Hematopoietic multipotent progenitor cell treated with erythropoietin and hydrocortisone succinate and interleukin-3 and kit ligand, for 8 days (in vitro differentiated cells): ENCODE measurements at regions not wholly inside any gene's neighbourhood (a gene's known extent, or its start where the extent isn't known, plus 50 kb on each side); places are given as distances from the start of the nearest gene placed in this dataset.

ENCODE experiments used
- DNase-seq: peaks from one replicate; pipeline ENCODE4 v3.0.0-alpha.2; 2015

- no peak for DNase-seq
These were observed 68.5 kb upstream of the FREM2 start for GRCh38 chr13:38618336-38618735.

DNA sequence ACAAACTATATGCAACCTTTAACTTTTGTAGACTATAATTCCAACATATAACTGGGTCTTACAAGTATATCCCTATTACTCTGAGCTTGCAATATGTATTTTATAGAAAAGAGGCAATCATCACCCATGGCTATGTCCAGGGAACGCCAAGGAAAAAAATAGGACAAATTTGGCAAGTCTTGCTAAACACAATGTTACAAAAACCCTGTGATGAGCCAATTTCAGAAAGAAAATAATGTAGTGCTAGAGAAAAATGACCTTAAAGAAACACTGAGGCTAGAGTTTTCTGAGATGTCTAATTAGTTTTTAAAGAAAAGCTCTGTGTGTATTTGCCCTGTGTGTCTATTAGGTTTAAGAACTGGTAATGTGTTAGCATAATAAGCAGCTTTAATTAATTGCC, 68.0 kb upstream of the FREM2 start:
- DNase-seq: no peak

GRCh38 chr13:38620876-38621275, 66.0 kb upstream of the FREM2 start:
- no peak for DNase-seq

GRCh38 chr13:38624822-38625221, 62.1 kb upstream of the FREM2 start:
- DNase-seq: no peak

DNA sequence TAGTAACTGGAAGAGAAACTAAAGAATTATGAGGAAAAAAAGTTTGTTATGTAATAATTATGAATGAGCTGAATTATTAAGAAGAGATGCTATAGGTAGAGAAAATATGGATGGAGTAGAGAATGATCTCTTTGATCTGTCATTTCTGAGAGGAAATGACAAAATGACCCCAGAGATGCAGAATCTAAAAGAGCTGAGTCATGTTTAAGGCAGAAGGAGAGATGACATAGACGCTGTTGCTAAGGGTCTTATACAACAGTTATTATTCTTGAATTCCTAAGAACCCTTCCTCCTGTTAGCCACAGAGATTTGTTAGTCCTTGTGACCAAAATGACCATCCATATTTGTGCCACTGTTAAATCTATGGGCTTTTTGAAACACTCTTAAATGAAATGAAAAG, 58.3 kb upstream of the FREM2 start:
- no peak for DNase-seq

DNA sequence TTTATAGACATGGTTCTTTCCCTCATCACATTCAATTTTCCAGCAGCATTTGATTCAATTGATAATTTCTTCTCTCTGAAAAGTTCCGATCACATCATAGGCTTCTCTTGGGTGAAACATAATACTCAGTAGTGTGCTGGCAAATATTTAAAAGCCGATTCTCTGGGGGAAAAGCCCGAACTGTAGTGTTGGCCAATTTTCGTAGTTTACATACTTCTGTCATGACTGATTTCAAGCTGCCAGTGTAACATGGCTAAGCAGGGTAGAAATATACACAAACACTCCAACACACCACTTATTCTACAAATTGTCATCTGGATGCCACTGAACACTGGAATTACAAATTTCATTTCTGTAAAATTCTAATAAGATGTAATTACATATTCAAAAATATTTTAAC, 56.1 kb upstream of the FREM2 start:
- no peak for DNase-seq

DNA sequence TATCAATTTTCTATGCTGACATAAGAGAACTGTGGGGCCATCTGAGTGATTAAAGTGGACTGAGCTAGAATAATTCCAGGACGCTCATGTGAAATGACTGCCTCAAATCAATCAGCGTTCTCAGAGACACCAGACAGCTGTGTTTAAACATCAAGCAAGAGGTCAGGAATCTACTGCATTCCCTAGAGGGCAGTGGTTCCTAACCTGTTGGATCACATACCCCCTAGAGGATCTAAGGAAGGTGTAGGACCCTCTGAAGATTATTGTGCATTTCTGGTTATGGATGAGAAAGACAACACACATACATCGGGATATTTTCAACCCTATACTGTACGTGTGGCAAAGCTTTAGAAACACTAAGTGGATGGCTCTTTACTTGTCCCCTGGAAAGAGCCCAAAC, 51.8 kb upstream of the FREM2 start:
- no peak for DNase-seq

DNA sequence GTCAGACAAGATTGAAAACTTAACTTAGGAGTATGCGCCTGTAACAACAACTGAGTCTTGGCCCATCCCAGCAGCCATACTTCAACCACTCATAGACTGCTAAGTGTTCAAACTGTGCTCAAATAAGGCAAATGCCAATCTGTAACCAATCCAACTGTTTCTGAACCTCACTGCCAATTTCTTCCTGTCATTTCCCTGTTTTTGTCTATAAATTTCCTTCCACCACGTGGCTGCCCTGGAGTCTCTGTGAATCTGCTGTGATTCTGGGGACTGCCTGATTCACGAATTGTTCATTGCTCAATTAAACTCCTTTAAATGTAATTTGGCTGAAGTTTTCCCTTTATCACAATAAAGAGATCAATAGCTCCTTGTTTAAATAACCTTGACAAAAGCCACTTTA, 50.8 kb upstream of the FREM2 start:
- DNase-seq: no peak

GRCh38 chr13:38636761-38637160, 50.1 kb upstream of the FREM2 start:
- DNase-seq: no peak
